Endothelial cell (in vitro differentiated cells): ENCODE measurements at regions not wholly inside any gene's neighbourhood (a gene's known extent, or its start where the extent isn't known, plus 50 kb on each side); places are given as distances from the start of the nearest gene placed in this dataset.

Experiments
- DNase-seq: peaks from one replicate; pipeline ENCODE4 v3.0.0; 2021; ENCODE audit warnings: low spot score
- H3K27ac Mint-ChIP-seq: one replicate; pipeline ENCODE4 v1.8.0; 2021; ENCODE audit warnings: mixed read lengths, inconsistent platforms; ENCODE audit not compliant: unreplicated experiment
- H3K27me3 Mint-ChIP-seq: one replicate; pipeline ENCODE4 v1.8.0; 2021; ENCODE audit warnings: mild to moderate bottlenecking, moderate library complexity, mixed read lengths, inconsistent platforms; ENCODE audit not compliant: unreplicated experiment
- H3K36me3 Mint-ChIP-seq: one replicate; pipeline ENCODE4 v1.8.0; 2021; ENCODE audit warnings: mild to moderate bottlenecking, low read depth, mixed read lengths, inconsistent platforms; ENCODE audit not compliant: unreplicated experiment
- H3K4me1 Mint-ChIP-seq: one replicate; pipeline ENCODE4 v1.8.0; 2021; ENCODE audit warnings: mild to moderate bottlenecking, mixed read lengths, inconsistent platforms; ENCODE audit not compliant: unreplicated experiment
- H3K4me3 Mint-ChIP-seq: one replicate; pipeline ENCODE4 v1.8.0; 2021; ENCODE audit warnings: mild to moderate bottlenecking, mixed read lengths, inconsistent platforms; ENCODE audit not compliant: unreplicated experiment
- H3K9me3 Mint-ChIP-seq: one replicate; pipeline ENCODE4 v1.8.0; 2021; ENCODE audit warnings: mixed read lengths, inconsistent platforms; ENCODE audit not compliant: unreplicated experiment
- TF ChIP-seq, protein P1 (sequence below): fragments of 200-600 bp; sonication (generic); IDR thresholded peaks from one replicate; pipeline ENCODE4 v1.5.0; 2021; ENCODE audit warnings: antibody characterized with exemption; ENCODE audit not compliant: unreplicated experiment

DNA sequence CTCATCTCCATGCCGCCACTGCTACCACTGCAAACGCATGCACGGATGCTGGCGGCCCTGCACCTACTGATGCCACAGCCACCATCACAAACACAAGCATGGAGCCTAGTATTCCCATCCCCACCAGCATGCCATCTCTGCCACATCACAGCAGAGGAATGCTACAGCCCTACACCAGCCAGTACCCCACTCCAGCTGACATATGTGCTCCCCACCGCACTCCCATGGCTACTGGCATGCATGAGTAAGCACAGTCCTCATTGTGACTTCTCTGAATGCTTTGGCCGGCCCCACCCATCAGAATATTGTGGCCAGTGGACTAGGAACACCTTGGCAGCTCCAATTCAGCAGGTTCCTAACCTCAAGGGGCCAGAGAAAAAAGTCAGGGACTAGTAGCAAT is 705.5 kb downstream of the POM121L12 start:
- no peak overlapping the region for H3K27ac Mint-ChIP-seq
- H3K4me3 Mint-ChIP-seq: no peak overlapping the region
- H3K4me1 Mint-ChIP-seq: no peaks in the 10 kb centered on the region
- no peaks in the 10 kb centered on the region for H3K9me3 Mint-ChIP-seq
- H3K36me3 Mint-ChIP-seq: no peaks in the 10 kb centered on the region
- peaks cover 4% of the 10 kb centered on the region for H3K27me3 Mint-ChIP-seq
- TF ChIP-seq, protein P1, sequence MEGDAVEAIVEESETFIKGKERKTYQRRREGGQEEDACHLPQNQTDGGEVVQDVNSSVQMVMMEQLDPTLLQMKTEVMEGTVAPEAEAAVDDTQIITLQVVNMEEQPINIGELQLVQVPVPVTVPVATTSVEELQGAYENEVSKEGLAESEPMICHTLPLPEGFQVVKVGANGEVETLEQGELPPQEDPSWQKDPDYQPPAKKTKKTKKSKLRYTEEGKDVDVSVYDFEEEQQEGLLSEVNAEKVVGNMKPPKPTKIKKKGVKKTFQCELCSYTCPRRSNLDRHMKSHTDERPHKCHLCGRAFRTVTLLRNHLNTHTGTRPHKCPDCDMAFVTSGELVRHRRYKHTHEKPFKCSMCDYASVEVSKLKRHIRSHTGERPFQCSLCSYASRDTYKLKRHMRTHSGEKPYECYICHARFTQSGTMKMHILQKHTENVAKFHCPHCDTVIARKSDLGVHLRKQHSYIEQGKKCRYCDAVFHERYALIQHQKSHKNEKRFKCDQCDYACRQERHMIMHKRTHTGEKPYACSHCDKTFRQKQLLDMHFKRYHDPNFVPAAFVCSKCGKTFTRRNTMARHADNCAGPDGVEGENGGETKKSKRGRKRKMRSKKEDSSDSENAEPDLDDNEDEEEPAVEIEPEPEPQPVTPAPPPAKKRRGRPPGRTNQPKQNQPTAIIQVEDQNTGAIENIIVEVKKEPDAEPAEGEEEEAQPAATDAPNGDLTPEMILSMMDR: no peak
- no peak for DNase-seq

DNA sequence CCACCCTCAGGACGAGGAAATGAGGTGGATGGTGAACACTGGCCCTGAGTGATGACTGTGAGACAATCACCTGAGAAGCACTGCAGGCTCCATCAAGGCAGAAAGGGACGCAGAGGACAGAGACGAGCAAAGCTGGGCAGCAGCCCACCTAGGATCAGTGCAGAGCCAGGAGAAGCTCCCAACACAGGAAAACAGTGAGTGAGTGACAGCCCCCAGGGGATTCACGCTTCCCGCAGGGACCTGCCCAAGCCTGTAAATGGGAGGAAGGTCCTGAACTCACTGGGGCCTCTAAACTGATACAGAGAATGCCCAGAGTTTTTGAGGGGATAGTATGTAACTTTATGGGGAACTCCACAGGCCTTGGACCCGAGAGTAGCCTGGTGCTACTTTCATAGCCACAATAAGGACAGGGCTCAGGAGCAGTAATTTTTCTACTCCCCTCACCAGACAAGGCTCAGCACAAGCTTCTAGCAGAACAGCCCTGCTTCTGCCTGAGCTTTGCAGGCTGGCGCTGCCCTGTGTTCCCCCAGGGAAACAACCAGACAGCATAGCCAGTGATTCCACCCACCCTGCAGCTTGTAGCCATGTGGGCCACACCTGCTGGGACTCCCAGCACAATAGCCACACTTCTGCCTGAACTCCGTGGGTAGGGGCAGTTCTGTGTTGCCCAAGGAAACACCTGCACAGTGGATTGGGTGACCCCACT is 708.4 kb downstream of the POM121L12 start:
- Mint-ChIP-seq H3K4me1 (no peaks in the 10 kb centered on the region), H3K27me3 (peaks cover 4% of the 10 kb centered on the region), H3K36me3 (no peaks in the 10 kb centered on the region), H3K27ac (no peak overlapping the region), H3K4me3 (no peak overlapping the region), H3K9me3 (no peaks in the 10 kb centered on the region)
- DNase-seq: no peak
- TF ChIP-seq, protein P1: no peak

DNA sequence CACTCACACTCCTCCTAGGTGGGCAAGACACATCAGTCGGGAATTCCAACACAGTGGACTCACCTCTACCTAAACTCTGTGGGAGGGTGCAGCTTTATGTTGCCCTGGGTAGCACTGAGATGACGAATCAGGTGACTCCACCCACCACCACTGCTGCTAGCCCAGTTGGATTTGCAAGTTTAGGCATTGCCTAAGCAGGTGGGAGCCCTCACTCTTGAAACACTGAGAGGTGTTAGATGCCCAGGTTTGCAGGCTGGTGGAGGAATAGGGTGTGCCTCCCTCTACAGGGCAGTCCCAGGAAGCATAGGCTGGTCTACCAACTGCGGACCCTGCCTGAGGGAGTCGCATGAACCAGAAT is 708.9 kb downstream of the POM121L12 start:
- no peaks in the 10 kb centered on the region for H3K4me1 Mint-ChIP-seq
- no peaks in the 10 kb centered on the region for H3K9me3 Mint-ChIP-seq
- no peak for DNase-seq
- H3K4me3 Mint-ChIP-seq: no peak overlapping the region
- peaks cover 4% of the 10 kb centered on the region for H3K27me3 Mint-ChIP-seq
- no peak overlapping the region for H3K27ac Mint-ChIP-seq
- no peaks in the 10 kb centered on the region for H3K36me3 Mint-ChIP-seq
- TF ChIP-seq, protein P1: no peak

DNA sequence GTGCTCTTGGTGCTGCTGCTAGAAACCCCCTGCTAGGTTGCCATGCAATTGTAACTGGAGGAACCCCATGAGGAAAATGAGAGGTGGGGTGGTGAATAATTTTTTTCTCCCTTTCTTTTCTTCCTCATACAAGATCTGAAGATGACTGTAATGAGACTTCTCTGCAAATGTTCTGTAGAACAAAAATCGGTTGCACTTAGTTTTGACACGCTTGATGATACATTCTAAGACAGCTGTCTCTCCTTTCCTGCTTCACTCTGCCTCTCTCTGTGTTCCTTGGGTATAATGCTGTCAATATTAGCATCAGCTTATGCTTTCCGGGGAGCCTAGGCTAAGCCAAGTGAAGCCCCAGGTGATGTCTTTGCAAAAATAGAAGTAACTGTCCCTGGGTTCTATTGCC is 721.5 kb downstream of the POM121L12 start:
- Mint-ChIP-seq H3K27ac (no peak overlapping the region), H3K4me1 (no peaks in the 10 kb centered on the region), H3K27me3 (no peaks in the 10 kb centered on the region), H3K4me3 (no peak overlapping the region), H3K36me3 (no peaks in the 10 kb centered on the region), H3K9me3 (no peaks in the 10 kb centered on the region)
- DNase-seq: no peak
- TF ChIP-seq, protein P1: no peak

DNA sequence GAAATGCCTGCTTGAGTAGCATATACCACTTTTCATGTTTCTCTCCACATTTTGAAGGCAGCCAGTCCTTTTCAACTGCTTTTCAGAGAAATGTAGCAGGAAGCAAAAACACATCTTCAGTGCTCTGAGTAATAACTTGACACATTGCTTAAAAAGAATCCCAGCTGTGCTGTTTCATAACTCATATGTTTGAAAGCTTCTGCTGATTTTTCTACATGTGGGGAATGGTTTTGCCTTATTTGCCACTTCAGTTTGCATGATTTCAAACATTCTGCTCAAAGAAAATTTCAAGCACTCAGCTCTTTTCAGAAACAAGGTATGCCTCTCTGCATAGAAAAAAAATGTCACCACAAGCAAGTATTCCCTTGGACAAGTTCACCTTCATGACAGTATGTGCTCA is 732.8 kb downstream of the POM121L12 start:
- Mint-ChIP-seq H3K4me1 (no peaks in the 10 kb centered on the region), H3K27ac (no peak overlapping the region), H3K4me3 (no peak overlapping the region), H3K9me3 (no peaks in the 10 kb centered on the region), H3K36me3 (no peaks in the 10 kb centered on the region), H3K27me3 (peaks cover 2% of the 10 kb centered on the region)
- no peak for DNase-seq
- TF ChIP-seq, protein P1: no peak
